H1 (cell line): ENCODE measurements at regions not wholly inside any gene's neighbourhood (a gene's known extent, or its start where the extent isn't known, plus 50 kb on each side); places are given as distances from the start of the nearest gene placed in this dataset.

ENCODE experiments used
- ATF2 ChIP-seq: IDR thresholded peaks from 2 replicates; pipeline ENCODE4 v1.6.1; 2012; ENCODE audit warnings: low read length, inconsistent platforms
- EGR1 ChIP-seq: IDR thresholded peaks from 2 replicates; pipeline ENCODE4 v1.6.1; 2011; ENCODE audit warnings: low read depth, low read length, borderline replicate concordance
- GABPA ChIP-seq: IDR thresholded peaks from 2 replicates; pipeline ENCODE4 v1.6.1; 2011; ENCODE audit warnings: mild to moderate bottlenecking, low read length, moderate library complexity, borderline replicate concordance; ENCODE audit not compliant: insufficient read depth
- RBBP5 ChIP-seq: IDR thresholded peaks from 2 replicates; pipeline ENCODE4 v1.7.1; 2012; ENCODE audit warnings: low read depth, mild to moderate bottlenecking, inconsistent platforms, low read length, moderate library complexity, borderline replicate concordance
- SIN3A ChIP-seq, 2 experiments: IDR thresholded peaks in 1 of 2; conservative IDR thresholded peaks in 1 of 2; 2 replicates each; pipeline ENCODE4 v1.6.1; 2011 to 2012; ENCODE audit warnings: low read length in 2 of 2, improper control_type of control experiment in 1 of 2, low read depth in 1 of 2, mild to moderate bottlenecking in 1 of 2
- TF ChIP-seq, protein P1 (sequence below), 3 experiments: IDR thresholded peaks; 1 replicate in 2 of 3; 2 replicates in 1 of 3; pipeline versions ENCODE4 v1.5.1 to v1.6.1; 2011; ENCODE audit warnings: low read length in 3 of 3, mild to moderate bottlenecking in 3 of 3, inconsistent platforms in 2 of 3, low read depth in 1 of 3, moderate library complexity in 1 of 3; ENCODE audit not compliant: insufficient read depth in 1 of 3; ENCODE audit errors: control extremely low read depth in 1 of 3

GRCh38 chr11:70568814-70569617, 170.7 kb downstream of the CTTN start (continued):
- TF ChIP-seq EGR1 (no peak), GABPA (no peak), ATF2 (no peak), RBBP5 (no peak), SIN3A (conservative IDR thresholded peaks at IDR 0.05 in 1 of 2, IDR thresholded peaks at IDR 0.05 in 1 of 2; ENCODE audit: low read depth in 1 of 2, low read length in 2 of 2) (no peak)
- TF ChIP-seq, protein P1, sequence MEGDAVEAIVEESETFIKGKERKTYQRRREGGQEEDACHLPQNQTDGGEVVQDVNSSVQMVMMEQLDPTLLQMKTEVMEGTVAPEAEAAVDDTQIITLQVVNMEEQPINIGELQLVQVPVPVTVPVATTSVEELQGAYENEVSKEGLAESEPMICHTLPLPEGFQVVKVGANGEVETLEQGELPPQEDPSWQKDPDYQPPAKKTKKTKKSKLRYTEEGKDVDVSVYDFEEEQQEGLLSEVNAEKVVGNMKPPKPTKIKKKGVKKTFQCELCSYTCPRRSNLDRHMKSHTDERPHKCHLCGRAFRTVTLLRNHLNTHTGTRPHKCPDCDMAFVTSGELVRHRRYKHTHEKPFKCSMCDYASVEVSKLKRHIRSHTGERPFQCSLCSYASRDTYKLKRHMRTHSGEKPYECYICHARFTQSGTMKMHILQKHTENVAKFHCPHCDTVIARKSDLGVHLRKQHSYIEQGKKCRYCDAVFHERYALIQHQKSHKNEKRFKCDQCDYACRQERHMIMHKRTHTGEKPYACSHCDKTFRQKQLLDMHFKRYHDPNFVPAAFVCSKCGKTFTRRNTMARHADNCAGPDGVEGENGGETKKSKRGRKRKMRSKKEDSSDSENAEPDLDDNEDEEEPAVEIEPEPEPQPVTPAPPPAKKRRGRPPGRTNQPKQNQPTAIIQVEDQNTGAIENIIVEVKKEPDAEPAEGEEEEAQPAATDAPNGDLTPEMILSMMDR (IDR thresholded peaks at IDR 0.05; ENCODE audit: control extremely low read depth in 1 of 3, insufficient read depth in 1 of 3, low read depth in 1 of 3, low read length in 3 of 3): no peak
